ENCODE measurements at regions not wholly inside any gene's neighbourhood (a gene's known extent, or its start where the extent isn't known, plus 50 kb on each side); places are given as distances from the start of the nearest gene placed in this dataset.
"Not testable (repeated sequence)": the region's sequence is repeated elsewhere in the genome, so short reads cannot be mapped to it uniquely, and the experiment has no call there.

GRCh38 chr2:126085011-126085795 lies 570.8 kb upstream of the GYPC start:
- DNase-seq (ENCODE audit: low spot score): no peak

- DNase-seq (ENCODE audit: low spot score): no peak
Observed at GRCh38 chr2:126100962-126101361, 555.0 kb upstream of the GYPC start.

GRCh38 chr2:126106006-126106405 lies 550.0 kb upstream of the GYPC start:
- DNase-seq (ENCODE audit: low spot score): no peak

DNA sequence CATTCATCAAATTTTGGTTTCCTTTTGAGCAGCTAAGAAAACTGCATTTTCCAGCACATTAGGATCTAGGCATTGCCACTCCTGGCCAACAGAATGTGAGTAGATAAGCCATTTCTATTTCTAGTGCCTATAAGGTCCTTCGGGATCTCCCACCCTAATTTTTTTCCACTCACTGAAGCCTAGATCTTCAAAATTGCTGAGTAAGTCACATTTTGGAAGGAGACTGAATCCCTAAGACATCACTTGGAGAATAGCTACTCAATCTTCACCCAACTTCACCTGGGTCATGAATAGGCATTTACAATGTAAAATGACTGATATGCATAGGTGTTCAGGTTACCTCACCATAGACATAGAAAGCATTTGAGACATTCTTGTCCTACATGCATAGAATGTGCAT lies 548.1 kb upstream of the GYPC start:
- DNase-seq (ENCODE audit: low spot score): no peak

- DNase-seq (ENCODE audit: low spot score): no peak
Observed at GRCh38 chr2:126115975-126116374, 540.0 kb upstream of the GYPC start.

DNA sequence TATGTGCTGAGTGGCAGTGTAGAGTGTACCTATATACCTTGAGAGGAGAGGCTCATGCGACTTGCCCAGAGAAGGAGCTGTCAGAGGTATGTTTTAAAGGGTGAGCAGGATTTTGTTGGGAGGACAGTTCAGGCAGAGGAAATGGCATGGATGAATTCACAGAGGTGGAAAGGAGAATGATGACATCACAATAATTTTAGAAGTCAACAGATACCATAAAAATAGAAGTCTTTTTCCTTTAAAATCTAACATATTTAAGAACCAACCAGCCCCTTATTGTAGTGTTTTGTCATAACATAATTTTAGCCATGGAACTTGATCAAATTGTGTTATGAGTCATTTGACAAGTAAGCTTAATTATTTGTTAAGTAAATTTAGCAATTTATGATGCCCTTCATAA lies 538.1 kb upstream of the GYPC start:
- DNase-seq (ENCODE audit: low spot score): no peak

DNA sequence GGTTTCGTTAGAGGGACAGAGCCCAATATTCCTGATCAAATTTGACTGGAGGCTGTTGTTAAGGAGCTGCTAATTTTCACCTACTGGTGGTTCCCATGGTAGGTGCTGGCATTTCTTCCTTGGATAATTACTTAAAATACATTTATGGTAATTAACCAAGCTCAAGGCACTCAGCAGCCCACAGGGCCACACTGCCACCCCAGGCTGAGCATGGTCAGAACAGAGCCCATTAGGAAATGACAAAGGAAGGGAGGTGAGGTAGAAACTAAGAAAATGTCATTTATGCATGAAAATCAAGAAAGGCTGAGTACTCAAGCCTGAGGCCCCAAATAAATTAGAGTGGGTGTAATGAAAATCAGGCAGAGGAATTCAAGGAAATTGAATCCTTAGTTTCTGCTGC lies 510.2 kb upstream of the GYPC start:
- no peak for DNase-seq (ENCODE audit: low spot score)

DNA sequence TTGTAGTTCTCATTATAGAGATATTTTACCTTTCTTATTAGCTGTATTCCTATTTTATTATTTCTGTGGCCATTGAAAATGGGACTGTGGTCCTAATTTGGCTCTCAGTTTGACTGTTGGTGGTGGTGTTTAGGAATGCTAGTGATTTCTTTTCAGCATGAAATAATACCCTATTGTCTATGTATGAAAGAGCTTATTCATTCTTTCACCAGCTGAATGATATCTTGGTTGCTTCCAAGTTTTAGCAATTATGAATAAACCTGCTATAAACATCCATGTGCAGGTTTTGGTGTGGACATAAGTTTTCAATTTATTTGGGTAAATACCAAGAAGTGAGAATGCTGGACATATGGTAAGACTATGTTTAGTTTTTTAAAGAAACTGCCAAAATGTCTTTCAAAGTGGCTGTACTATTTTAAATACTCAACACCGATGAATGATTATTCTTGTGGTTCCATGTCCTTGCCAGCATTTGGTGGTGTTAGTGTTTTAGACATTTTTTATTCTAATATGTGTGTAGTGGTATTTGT lies 501.6 kb upstream of the GYPC start:
- DNase-seq (ENCODE audit: low spot score): no peak

GRCh38 chr2:126160950-126161349 lies 495.0 kb upstream of the GYPC start:
- DNase-seq (ENCODE audit: low spot score): not testable (repeated sequence)

DNA sequence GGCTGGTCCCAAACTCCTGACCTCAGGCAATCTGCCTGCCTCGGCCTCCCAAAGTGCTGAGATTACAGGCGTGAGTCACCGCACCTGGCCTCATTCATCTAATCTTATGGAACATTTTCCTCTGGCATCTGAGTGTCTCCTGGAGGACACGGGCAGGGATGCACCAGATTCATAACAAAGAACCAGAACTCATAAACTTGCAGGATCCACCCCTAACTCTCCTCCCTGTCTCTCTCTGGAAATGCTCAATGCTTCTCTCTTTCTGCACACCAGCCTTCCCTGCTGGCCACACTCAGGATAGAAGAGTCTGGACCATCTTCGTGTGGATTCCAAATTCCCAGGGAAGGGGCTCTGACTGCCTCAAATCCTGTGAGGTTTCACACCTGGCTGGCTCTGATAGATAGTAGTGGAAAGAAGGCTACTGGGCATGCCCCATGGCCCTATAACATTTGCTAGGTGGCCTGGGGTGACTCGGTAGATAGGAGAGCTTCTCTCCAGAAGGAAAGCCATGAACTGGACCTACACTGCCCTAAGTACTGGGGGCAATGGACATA lies 483.2 kb upstream of the GYPC start:
- no peak for DNase-seq (ENCODE audit: low spot score)

GRCh38 chr2:126175222-126175621 lies 480.7 kb upstream of the GYPC start:
- no peak for DNase-seq (ENCODE audit: low spot score)

DNA sequence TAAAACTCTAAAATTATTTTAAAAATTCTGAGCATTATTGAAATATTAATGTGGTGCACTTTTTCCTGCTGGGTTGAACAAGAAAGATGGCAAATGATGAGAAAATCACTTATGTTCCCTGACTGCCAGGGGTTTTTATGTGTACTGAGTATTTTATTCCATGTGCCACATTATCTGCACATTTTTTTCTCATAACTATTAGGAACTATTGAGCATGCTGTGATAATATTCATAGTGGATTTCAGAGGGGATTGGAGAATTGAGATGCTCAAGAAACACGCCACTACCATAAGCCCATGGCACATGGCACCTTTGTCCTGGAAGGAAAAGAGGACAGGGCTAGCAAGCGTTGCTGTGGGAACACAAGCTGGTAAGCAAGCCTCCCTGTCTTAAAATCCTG lies 478.5 kb upstream of the GYPC start:
- DNase-seq (ENCODE audit: low spot score): no peak

DNA sequence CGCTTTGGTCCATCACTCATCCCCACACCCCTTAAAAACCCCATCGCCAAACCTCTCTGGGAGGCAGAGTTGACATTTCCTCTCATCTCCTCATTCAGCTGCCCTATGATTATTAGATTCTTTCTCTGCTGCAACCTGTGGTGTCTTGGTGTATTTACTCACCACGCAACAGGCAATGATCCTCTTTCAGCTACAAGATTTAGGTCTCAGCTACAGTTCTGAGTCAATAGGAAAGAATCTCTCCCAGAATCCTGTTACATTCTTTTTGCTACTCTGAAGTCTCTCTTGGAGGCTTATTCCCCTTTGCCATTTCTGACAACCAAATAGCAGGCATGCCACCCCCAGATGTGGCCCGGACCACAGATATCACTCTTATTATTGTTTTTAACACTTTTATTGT lies 468.3 kb upstream of the GYPC start:
- no peak for DNase-seq (ENCODE audit: low spot score)

- DNase-seq (ENCODE audit: low spot score): no peak
Observed at GRCh38 chr2:126189527-126189926, 466.4 kb upstream of the GYPC start.

DNA sequence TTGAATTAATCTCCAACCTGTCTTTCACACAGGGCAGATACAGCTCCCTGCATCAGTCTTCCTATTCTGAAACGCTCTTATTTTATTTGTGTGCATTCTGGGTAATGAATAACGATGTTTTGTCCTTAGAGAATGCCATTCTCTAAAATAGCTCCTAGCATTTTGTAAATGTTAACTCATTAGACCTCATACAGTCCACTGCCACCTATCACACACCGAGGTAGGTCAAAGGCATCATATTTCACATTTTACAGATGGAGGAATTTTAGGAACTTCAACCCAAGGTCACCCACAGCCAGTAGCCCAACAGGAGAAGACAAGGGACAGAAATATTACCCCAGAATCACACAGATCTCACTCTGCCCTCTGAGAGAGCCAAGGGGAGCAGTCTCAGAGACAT lies 455.4 kb upstream of the GYPC start:
- no peak for DNase-seq (ENCODE audit: low spot score)

DNA sequence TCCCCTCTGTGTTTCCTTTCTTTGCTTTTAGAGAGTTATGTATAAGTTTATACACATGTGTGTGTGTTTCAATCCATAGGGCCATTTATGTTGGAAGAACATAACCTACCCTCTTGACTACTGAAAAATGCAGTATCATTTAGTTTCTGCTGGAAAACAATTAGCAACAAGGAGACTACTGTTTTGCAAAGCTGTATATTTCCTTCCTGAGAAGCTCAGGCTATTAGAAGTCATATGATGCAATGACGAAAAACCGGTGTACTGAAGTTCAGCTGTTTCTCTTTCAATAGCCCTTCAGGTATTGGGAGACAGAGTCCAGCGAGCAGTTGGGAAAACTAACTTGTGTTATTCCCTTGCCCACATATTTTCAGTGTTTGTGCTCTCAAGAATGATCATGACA lies 447.7 kb upstream of the GYPC start:
- DNase-seq (ENCODE audit: low spot score): no peak

GRCh38 chr2:126212735-126213134 lies 443.2 kb upstream of the GYPC start:
- DNase-seq (ENCODE audit: low spot score): no peak

GRCh38 chr2:126219081-126219480 lies 436.9 kb upstream of the GYPC start:
- no peak for DNase-seq (ENCODE audit: low spot score)

- no peak for DNase-seq (ENCODE audit: low spot score)
Observed at GRCh38 chr2:126220331-126220730, 435.6 kb upstream of the GYPC start.

DNA sequence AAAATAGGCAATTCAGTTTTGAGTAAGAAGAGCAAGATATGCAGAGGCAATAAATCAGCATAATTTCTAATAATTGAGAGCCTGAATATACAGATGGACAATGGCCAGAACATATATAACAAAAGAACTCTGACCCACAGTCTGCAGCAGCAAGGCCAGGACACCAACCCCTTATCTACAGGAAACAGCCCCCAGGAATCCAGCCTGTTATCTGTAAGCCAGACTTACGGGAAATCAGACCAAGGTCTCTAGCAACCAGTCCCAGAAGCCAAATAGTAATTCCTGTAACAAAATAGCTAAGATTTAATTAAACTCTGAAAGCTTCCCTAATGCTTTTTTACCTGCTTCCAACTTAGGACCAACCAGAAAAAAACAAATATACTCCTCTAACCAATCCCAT lies 434.5 kb upstream of the GYPC start:
- no peak for DNase-seq (ENCODE audit: low spot score)

DNA sequence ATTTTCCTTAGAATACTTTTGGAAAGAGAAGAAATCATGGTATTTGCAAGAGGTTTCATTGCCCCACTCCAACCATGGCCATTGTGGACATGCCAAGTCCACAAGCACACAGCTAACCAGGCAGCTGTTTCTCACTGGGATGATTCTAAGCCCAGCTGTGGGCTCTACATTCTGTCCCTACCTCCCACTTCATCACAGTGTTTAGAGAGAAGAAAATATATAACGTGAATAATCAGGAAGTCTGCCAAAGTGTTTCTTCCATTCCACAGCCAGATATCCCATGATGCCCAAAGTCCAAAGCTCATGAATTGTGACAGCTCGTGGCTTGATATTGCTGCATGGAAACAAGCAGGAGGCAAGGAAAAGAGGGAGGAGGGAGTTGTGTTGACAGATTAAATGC lies 433.7 kb upstream of the GYPC start:
- no peak for DNase-seq (ENCODE audit: low spot score)

- DNase-seq (ENCODE audit: low spot score): no peak
Observed at GRCh38 chr2:126224776-126225175, 431.2 kb upstream of the GYPC start.

DNA sequence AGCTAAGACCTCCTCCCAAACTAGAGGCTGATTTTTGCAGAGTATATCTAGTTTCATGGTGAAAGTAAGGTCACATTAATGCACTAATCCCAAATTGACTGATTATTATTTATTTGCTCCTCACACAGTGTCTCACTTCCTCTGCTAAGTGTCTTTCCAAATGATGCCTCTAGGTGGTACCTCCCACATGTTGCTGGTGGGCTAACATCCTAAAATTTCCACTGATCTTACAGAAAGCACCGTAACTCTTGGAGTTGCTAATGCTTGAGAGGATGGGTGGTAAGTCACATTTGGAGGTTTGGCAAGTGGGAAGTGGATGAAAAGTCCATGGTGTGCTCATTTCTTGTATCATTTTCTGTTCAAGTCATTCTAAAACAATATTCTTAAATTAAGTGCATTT lies 428.7 kb upstream of the GYPC start:
- DNase-seq (ENCODE audit: low spot score): no peak

DNA sequence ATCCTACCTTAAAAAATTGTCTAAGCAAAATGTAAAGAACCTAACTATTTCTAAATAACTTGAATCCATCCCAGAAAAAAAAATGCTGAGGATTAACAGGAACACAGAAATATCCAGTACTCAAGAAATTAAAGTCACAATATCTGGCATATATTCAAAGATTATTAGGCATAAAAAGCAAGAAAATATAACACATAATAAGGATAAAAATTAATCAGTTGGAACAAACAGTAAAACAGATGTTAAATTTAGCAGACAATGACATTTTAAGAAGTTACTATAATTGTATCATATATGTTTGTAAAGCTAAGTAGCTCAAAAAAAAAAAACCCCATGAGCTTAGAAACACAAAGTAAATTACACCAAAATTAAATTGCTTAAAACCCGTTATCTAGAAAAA lies 427.4 kb upstream of the GYPC start:
- no peak for DNase-seq (ENCODE audit: low spot score)

Data from CD4-positive, alpha-beta T cell treated with Interleukin-6 at 100 ng/mL for 8 hours (primary cell).